ENCODE measurements at regions not wholly inside any gene's neighbourhood (a gene's known extent, or its start where the extent isn't known, plus 50 kb on each side); places are given as distances from the start of the nearest gene placed in this dataset.

GRCh38 chr10:111392910-111393309, 316.1 kb downstream of the ADRA2A start:
- no peak for TF ChIP-seq CTCF (conservative IDR thresholded peaks at IDR 0.05; ENCODE audit: low read depth, low read length)
- Histone ChIP-seq H3K36me3 (ENCODE audit: insufficient read depth) (no peaks in the 10 kb centered on the region), H2AFZ (ENCODE audit: low read depth) (no peak overlapping the region), H3K9ac (no peak overlapping the region), H3K4me1 (ENCODE audit: low read depth, poor library complexity, severe bottlenecking) (no peaks in the 10 kb centered on the region), H3K79me2 (ENCODE audit: insufficient read depth, low read depth) (no peaks in the 10 kb centered on the region), H3K4me3 (IDR thresholded peaks at IDR 0.05; ENCODE audit: insufficient read depth, low read depth, low read length) (no peak overlapping the region), H3K27me3 (ENCODE audit: insufficient read depth, low read depth) (no peaks in the 10 kb centered on the region), H4K20me1 (ENCODE audit: insufficient read depth) (no peaks in the 10 kb centered on the region), H3K4me2 (no peak overlapping the region), H3K27ac (no peak overlapping the region)

GRCh38 chr10:111410740-111411139, 333.9 kb downstream of the ADRA2A start:
- no peak overlapping the region for H2AFZ ChIP-seq (ENCODE audit: low read depth)
- H3K4me2 ChIP-seq: no peak overlapping the region

GRCh38 chr10:111425459-111425858, 348.6 kb downstream of the ADRA2A start:
- H3K36me3 ChIP-seq (ENCODE audit: insufficient read depth): no peaks in the 10 kb centered on the region
- no peak overlapping the region for H3K4me2 ChIP-seq
- no peaks in the 10 kb centered on the region for H4K20me1 ChIP-seq (ENCODE audit: insufficient read depth)
- no peak overlapping the region for H3K27ac ChIP-seq
- H3K9ac ChIP-seq: no peak overlapping the region
- no peak overlapping the region for H2AFZ ChIP-seq (ENCODE audit: low read depth)
- no peak overlapping the region for H3K4me3 ChIP-seq (IDR thresholded peaks at IDR 0.05; ENCODE audit: insufficient read depth, low read depth, low read length)
- no peaks in the 10 kb centered on the region for H3K4me1 ChIP-seq (ENCODE audit: low read depth, poor library complexity, severe bottlenecking)
- no peaks in the 10 kb centered on the region for H3K79me2 ChIP-seq (ENCODE audit: insufficient read depth, low read depth)
- TF ChIP-seq CTCF (conservative IDR thresholded peaks at IDR 0.05; ENCODE audit: low read depth, low read length): no peak
- H3K27me3 ChIP-seq (ENCODE audit: insufficient read depth, low read depth): no peaks in the 10 kb centered on the region

More at GRCh38 chr10:111410740-111411139, 333.9 kb downstream of the ADRA2A start:
- Histone ChIP-seq H3K27me3 (ENCODE audit: insufficient read depth, low read depth) (no peaks in the 10 kb centered on the region), H3K36me3 (ENCODE audit: insufficient read depth) (no peaks in the 10 kb centered on the region), H3K9ac (no peak overlapping the region), H3K4me3 (IDR thresholded peaks at IDR 0.05; ENCODE audit: insufficient read depth, low read depth, low read length) (no peak overlapping the region), H3K27ac (no peak overlapping the region), H4K20me1 (ENCODE audit: insufficient read depth) (no peaks in the 10 kb centered on the region), H3K79me2 (ENCODE audit: insufficient read depth, low read depth) (no peaks in the 10 kb centered on the region), H3K4me1 (ENCODE audit: low read depth, poor library complexity, severe bottlenecking) (no peaks in the 10 kb centered on the region)
- no peak for TF ChIP-seq CTCF (conservative IDR thresholded peaks at IDR 0.05; ENCODE audit: low read depth, low read length)

GRCh38 chr10:111429288-111430028, 352.6 kb downstream of the ADRA2A start:
- no peak overlapping the region for H2AFZ ChIP-seq (ENCODE audit: low read depth)
- no peak for TF ChIP-seq CTCF (conservative IDR thresholded peaks at IDR 0.05; ENCODE audit: low read depth, low read length)

More at GRCh38 chr10:111429288-111430028, 352.6 kb downstream of the ADRA2A start:
- H3K79me2 ChIP-seq (ENCODE audit: insufficient read depth, low read depth): no peaks in the 10 kb centered on the region
- H3K4me2 ChIP-seq: no peak overlapping the region
- H4K20me1 ChIP-seq (ENCODE audit: insufficient read depth): no peaks in the 10 kb centered on the region
- no peaks in the 10 kb centered on the region for H3K36me3 ChIP-seq (ENCODE audit: insufficient read depth)
- no peaks in the 10 kb centered on the region for H3K4me1 ChIP-seq (ENCODE audit: low read depth, poor library complexity, severe bottlenecking)
- no peak overlapping the region for H3K27ac ChIP-seq
- H3K4me3 ChIP-seq (IDR thresholded peaks at IDR 0.05; ENCODE audit: insufficient read depth, low read depth, low read length): no peak overlapping the region
- no peaks in the 10 kb centered on the region for H3K27me3 ChIP-seq (ENCODE audit: insufficient read depth, low read depth)
- H3K9ac ChIP-seq: no peak overlapping the region

Data from KMS-11 (cell line).